ENCODE measurements at regions not wholly inside any gene's neighbourhood (a gene's known extent, or its start where the extent isn't known, plus 50 kb on each side); places are given as distances from the start of the nearest gene placed in this dataset.

GRCh38 chr12:107225635-107226034, 132.3 kb upstream of the CRY1 start:
- Histone ChIP-seq H4K5ac (ENCODE audit: insufficient read length, low read depth, low read length) (no peak overlapping the region), H2BK12ac (ENCODE audit: insufficient read length, low read depth, low read length) (no peak overlapping the region), H3T11ph (ENCODE audit: low read length) (no peak overlapping the region), H2BK20ac (ENCODE audit: low read depth, low read length, poor library complexity, severe bottlenecking) (no peak overlapping the region), H3K23ac (ENCODE audit: insufficient read length, low read depth, low read length) (no peak overlapping the region), H4K91ac (ENCODE audit: insufficient read length, low read depth, low read length) (no peak overlapping the region), H4K8ac (replicated peaks; ENCODE audit: insufficient read length, low read depth, low read length) (no peak overlapping the region), H3K79me2 (ENCODE audit: insufficient read depth, low read length) (no peaks in the 10 kb centered on the region), H3K4me1 (ENCODE audit: insufficient read depth, low read length) (peaks cover 4% of the 10 kb centered on the region; the same call in 1 of the 2 replicates), H3K79me1 (ENCODE audit: insufficient read depth, low read depth, low read length, poor library complexity, severe bottlenecking) (no peaks in the 10 kb centered on the region), H3K18ac (ENCODE audit: insufficient read length, low read depth, low read length) (no peak overlapping the region), H3K56ac (ENCODE audit: insufficient read length, low read depth, low read length) (no peak overlapping the region), H3K4ac (ENCODE audit: low read depth, low read length) (no peak overlapping the region), H3K9me3 (ENCODE audit: control insufficient read depth, low read depth, low read length) (no peaks in the 10 kb centered on the region), H2AFZ (ENCODE audit: low read length) (no peak overlapping the region), H2BK120ac (ENCODE audit: low read depth, low read length, poor library complexity, severe bottlenecking) (no peak overlapping the region), H3K14ac (ENCODE audit: insufficient read depth, low read length) (no peak overlapping the region), H2BK5ac (ENCODE audit: insufficient read length, low read length) (no peak overlapping the region), H2AK5ac (ENCODE audit: insufficient read length, low read length) (no peak overlapping the region), H3K27ac (ENCODE audit: insufficient read length, low read depth, low read length) (no peak overlapping the region), H4K20me1 (ENCODE audit: control insufficient read depth, insufficient read depth, insufficient read length) (no peaks in the 10 kb centered on the region), H3K9ac (ENCODE audit: extremely low read depth, insufficient read length, low read length) (no peak overlapping the region), H3K4me2 (ENCODE audit: insufficient read depth, insufficient read length, low read length) (no peak overlapping the region), H3K23me2 (ENCODE audit: insufficient read length, low read depth, low read length, poor library complexity, severe bottlenecking) (no peaks in the 10 kb centered on the region), H2BK15ac (ENCODE audit: low read depth, low read length) (no peak overlapping the region), H3K27me3 (ENCODE audit: insufficient read depth, low read length) (no peaks in the 10 kb centered on the region)
- peak; percentile 78 for DNase-seq
- H3K36me3 Mint-ChIP-seq (ENCODE audit: insufficient read depth in 1 of 3, low read depth in 3 of 3) = no peaks in the 10 kb centered on the region
- H3K4me3 Mint-ChIP-seq = no peak overlapping the region
- H3K27ac Mint-ChIP-seq = peak overlapping the region in 1 of 3 experiments; percentile 49; a peak in 2 of 7 replicates
- H3K9me3 Mint-ChIP-seq = no peaks in the 10 kb centered on the region
- peaks cover 3% of the 10 kb centered on the region for H3K27me3 Mint-ChIP-seq (ENCODE audit: low read depth)
- WGBS (ENCODE audit: extremely low coverage, insufficient read length, low lambda C conversion rate) = no CpG with 5 or more reads among the region's 6 CpGs
- TF ChIP-seq CTCF (conservative IDR thresholded peaks at IDR 0.05) = no peak
- H3K4me1 Mint-ChIP-seq = peaks cover 14 to 23% of the 10 kb centered on the region in 2 experiments

Data from H9 (cell line).